Nephron progenitor cell (in vitro differentiated cells): ENCODE measurements at regions not wholly inside any gene's neighbourhood (a gene's known extent, or its start where the extent isn't known, plus 50 kb on each side); places are given as distances from the start of the nearest gene placed in this dataset.

Experiments
- DNase-seq: peaks from one replicate; pipeline ENCODE4 v3.0.0; 2021
- H3K27ac Mint-ChIP-seq: 2 replicates; pipeline ENCODE4 v1.8.0; 2021; ENCODE audit warnings: mild to moderate bottlenecking, moderate library complexity, mixed read lengths
- H3K27me3 Mint-ChIP-seq: 2 replicates; pipeline ENCODE4 v1.8.0; 2021; ENCODE audit warnings: mild to moderate bottlenecking, low read depth, mixed read lengths; ENCODE audit not compliant: poor library complexity
- H3K36me3 Mint-ChIP-seq: 2 replicates; pipeline ENCODE4 v1.8.0; 2021; ENCODE audit warnings: low read depth, mixed read lengths
- H3K4me1 Mint-ChIP-seq: 2 replicates; pipeline ENCODE4 v1.8.0; 2021; ENCODE audit warnings: mixed read lengths
- H3K4me3 Mint-ChIP-seq: 2 replicates; pipeline ENCODE4 v1.8.0; 2021; ENCODE audit warnings: mild to moderate bottlenecking, moderate library complexity, mixed read lengths
- H3K9me3 Mint-ChIP-seq: 2 replicates; pipeline ENCODE4 v1.8.0; 2021; ENCODE audit warnings: mild to moderate bottlenecking, moderate library complexity, mixed read lengths
- TF ChIP-seq, protein P1 (sequence below): fragments of 200-600 bp; sonication (generic); IDR thresholded peaks from 2 replicates; pipeline ENCODE4 v1.5.0; 2021; ENCODE audit warnings: antibody characterized with exemption

GRCh38 chr14:48805315-48805714 lies 780.9 kb downstream of the RPS29 start:
- no peak overlapping the region for H3K4me3 Mint-ChIP-seq
- H3K27ac Mint-ChIP-seq: peak overlapping the region; percentile 44
- peaks cover 30% of the 10 kb centered on the region for H3K9me3 Mint-ChIP-seq
- TF ChIP-seq, protein P1, sequence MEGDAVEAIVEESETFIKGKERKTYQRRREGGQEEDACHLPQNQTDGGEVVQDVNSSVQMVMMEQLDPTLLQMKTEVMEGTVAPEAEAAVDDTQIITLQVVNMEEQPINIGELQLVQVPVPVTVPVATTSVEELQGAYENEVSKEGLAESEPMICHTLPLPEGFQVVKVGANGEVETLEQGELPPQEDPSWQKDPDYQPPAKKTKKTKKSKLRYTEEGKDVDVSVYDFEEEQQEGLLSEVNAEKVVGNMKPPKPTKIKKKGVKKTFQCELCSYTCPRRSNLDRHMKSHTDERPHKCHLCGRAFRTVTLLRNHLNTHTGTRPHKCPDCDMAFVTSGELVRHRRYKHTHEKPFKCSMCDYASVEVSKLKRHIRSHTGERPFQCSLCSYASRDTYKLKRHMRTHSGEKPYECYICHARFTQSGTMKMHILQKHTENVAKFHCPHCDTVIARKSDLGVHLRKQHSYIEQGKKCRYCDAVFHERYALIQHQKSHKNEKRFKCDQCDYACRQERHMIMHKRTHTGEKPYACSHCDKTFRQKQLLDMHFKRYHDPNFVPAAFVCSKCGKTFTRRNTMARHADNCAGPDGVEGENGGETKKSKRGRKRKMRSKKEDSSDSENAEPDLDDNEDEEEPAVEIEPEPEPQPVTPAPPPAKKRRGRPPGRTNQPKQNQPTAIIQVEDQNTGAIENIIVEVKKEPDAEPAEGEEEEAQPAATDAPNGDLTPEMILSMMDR: no peak
- DNase-seq: no peak
- H3K4me1 Mint-ChIP-seq: peaks cover 22% of the 10 kb centered on the region
- H3K27me3 Mint-ChIP-seq: peaks cover 4% of the 10 kb centered on the region
- H3K36me3 Mint-ChIP-seq: peaks cover 5% of the 10 kb centered on the region

DNA sequence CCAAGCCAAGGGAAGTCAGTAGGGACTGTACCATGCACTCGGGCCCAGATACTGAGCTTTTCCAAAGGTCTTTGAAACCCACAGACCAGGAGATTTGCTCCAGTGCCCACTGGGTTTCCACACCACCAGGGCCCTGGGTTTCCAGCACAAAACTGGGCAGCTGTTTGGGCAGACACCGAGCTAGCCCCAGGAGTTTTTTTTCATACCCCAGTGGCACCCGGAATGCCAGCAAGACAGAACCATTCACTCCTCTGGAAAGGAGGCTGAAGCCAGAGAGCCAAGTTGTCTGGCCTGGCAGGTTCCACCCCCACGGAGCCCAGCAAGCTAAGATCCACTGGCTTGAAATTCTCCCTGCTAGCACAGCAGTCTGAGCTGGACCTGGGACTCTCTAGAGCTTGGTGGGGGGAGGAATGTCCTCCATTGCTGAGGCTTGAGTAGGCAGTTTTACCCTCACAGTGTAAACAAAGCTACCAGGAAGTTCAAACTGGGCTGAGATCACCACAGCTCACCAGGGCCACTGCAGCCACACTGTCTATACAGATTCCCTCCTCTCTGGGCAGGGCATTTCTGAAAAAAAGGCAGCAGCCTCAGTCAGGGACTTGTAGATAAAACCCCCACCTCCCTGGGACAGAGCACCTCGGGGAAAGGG lies 793.7 kb downstream of the RPS29 start:
- H3K36me3 Mint-ChIP-seq: no peaks in the 10 kb centered on the region
- H3K4me3 Mint-ChIP-seq: no peak overlapping the region
- TF ChIP-seq, protein P1: no peak
- DNase-seq: no peak
- H3K27ac Mint-ChIP-seq: peak overlapping the region; percentile 59
- peaks cover 13% of the 10 kb centered on the region for H3K9me3 Mint-ChIP-seq
- peaks cover 6% of the 10 kb centered on the region for H3K27me3 Mint-ChIP-seq
- peaks cover 3% of the 10 kb centered on the region for H3K4me1 Mint-ChIP-seq

- H3K9me3 Mint-ChIP-seq: peaks cover 7% of the 10 kb centered on the region
- H3K27ac Mint-ChIP-seq: no peak overlapping the region
- no peaks in the 10 kb centered on the region for H3K36me3 Mint-ChIP-seq
- TF ChIP-seq, protein P1: no peak
- peak; percentile 1 for DNase-seq
- H3K4me3 Mint-ChIP-seq: no peak overlapping the region
- H3K27me3 Mint-ChIP-seq: peaks cover 3% of the 10 kb centered on the region
- peaks cover 8% of the 10 kb centered on the region for H3K4me1 Mint-ChIP-seq
Observed at GRCh38 chr14:48788771-48789170, 797.4 kb downstream of the RPS29 start.

- H3K9me3 Mint-ChIP-seq: peaks cover 4% of the 10 kb centered on the region
- DNase-seq: no peak
- H3K27me3 Mint-ChIP-seq: no peaks in the 10 kb centered on the region
- no peaks in the 10 kb centered on the region for H3K36me3 Mint-ChIP-seq
- H3K4me1 Mint-ChIP-seq: peaks cover 5% of the 10 kb centered on the region
- H3K27ac Mint-ChIP-seq: no peak overlapping the region
- TF ChIP-seq, protein P1: no peak
- H3K4me3 Mint-ChIP-seq: no peak overlapping the region
Observed at GRCh38 chr14:48786498-48786897, 799.7 kb downstream of the RPS29 start.

- DNase-seq: no peak
- no peaks in the 10 kb centered on the region for H3K36me3 Mint-ChIP-seq
- TF ChIP-seq, protein P1: no peak
- H3K4me3 Mint-ChIP-seq: no peak overlapping the region
- peaks cover 3% of the 10 kb centered on the region for H3K27me3 Mint-ChIP-seq
- H3K4me1 Mint-ChIP-seq: no peaks in the 10 kb centered on the region
- H3K9me3 Mint-ChIP-seq: peaks cover 8% of the 10 kb centered on the region
- H3K27ac Mint-ChIP-seq: no peak overlapping the region
Observed at GRCh38 chr14:48771717-48772116, 814.5 kb downstream of the RPS29 start.

DNA sequence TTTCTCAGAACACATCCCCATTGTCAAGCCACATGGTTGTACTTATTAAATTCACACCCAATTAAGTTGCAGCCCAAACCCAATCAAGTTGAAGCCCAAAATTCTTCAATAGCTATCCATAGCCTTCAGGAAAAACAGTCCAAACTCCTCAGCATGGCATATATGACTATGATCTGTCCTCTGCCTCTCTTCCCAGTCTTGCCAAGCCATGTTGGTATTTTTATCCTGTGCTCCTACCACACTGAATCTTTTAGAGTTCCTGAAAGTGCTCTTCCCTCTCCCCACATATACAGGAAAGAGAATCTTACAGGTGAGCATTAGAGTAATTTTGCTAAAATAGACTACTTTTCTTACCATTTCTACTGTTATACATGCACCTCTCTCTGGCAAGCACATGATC lies 834.9 kb downstream of the RPS29 start:
- H3K4me1 Mint-ChIP-seq: no peaks in the 10 kb centered on the region
- no peaks in the 10 kb centered on the region for H3K27me3 Mint-ChIP-seq
- no peak overlapping the region for H3K27ac Mint-ChIP-seq
- H3K4me3 Mint-ChIP-seq: no peak overlapping the region
- TF ChIP-seq, protein P1: no peak
- no peaks in the 10 kb centered on the region for H3K36me3 Mint-ChIP-seq
- H3K9me3 Mint-ChIP-seq: no peaks in the 10 kb centered on the region
- DNase-seq: no peak
